OCI-M2 (cell line): ENCODE measurements at regions not wholly inside any gene's neighbourhood (a gene's known extent, or its start where the extent isn't known, plus 50 kb on each side); places are given as distances from the start of the nearest gene placed in this dataset.
"Not testable (repeated sequence)": the region's sequence is repeated elsewhere in the genome, so short reads cannot be mapped to it uniquely, and the experiment has no call there.

Experiments
- DNase-seq: peaks from one replicate; lab custom pipeline; 2025; ENCODE audit not compliant: unreplicated experiment; lab: John Stamatoyannopoulos, UW

DNA sequence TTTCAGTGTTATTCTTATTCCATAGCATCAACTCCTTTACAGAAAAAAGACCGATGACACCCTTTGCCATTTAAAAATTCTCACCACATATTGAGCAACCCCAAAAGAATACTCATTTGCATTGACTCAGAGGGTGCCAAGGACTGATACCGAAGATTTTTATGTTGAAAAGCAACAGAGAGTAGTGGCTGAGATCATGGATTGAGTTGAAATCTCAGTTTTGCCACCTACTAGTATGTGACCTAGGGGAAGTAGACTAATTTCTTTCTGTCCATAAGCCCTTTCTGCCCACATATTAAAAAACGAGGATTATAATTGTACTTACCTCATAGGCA, 313.9 kb upstream of the SATB1 start:
- no peak for DNase-seq

GRCh38 chr3:18738393-18739098, 313.4 kb upstream of the SATB1 start:
- DNase-seq: no peak

DNA sequence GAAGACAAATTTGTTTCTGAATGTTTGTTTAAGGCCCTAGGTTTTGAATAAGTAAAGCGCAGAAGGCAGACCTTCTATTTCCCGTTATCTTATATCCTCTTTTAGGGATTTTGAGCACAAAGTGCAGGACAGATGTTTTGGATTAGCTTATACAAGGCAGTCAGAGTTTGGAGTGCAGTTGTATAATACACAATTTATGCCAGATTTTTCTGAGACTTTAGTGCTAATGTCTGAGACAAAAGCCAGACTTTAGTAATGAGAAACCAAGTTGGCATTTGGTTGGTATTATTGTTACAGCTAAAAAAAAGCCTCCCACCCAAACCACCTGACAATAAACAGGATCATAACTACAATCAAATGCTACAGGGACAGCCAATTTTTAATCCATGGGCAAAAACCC, 309.9 kb upstream of the SATB1 start:
- DNase-seq: no peak

DNA sequence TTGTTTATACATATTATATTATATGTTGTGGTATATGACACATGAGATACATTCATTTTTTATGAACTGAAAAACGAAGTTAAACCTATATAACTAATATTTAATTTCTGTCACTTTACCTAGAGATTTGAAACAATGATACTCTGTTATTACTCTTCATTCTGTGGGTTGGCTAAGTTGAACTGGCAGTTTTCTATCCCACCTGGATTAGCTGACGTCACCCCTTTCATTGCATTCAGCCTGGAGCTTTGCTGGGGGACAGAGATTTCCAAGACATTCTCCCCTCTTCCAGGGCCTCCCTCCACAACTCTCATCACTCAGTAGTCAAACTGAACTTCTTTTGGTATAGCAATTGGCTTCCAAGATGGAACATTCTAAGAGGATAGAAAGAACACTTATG, 309.2 kb upstream of the SATB1 start:
- no peak for DNase-seq

GRCh38 chr3:18732474-18732873, 307.3 kb upstream of the SATB1 start:
- no peak for DNase-seq

GRCh38 chr3:18730491-18730890, 305.4 kb upstream of the SATB1 start:
- no peak for DNase-seq

- DNase-seq: no peak
Observed at GRCh38 chr3:18729671-18730070, 304.5 kb upstream of the SATB1 start.

DNA sequence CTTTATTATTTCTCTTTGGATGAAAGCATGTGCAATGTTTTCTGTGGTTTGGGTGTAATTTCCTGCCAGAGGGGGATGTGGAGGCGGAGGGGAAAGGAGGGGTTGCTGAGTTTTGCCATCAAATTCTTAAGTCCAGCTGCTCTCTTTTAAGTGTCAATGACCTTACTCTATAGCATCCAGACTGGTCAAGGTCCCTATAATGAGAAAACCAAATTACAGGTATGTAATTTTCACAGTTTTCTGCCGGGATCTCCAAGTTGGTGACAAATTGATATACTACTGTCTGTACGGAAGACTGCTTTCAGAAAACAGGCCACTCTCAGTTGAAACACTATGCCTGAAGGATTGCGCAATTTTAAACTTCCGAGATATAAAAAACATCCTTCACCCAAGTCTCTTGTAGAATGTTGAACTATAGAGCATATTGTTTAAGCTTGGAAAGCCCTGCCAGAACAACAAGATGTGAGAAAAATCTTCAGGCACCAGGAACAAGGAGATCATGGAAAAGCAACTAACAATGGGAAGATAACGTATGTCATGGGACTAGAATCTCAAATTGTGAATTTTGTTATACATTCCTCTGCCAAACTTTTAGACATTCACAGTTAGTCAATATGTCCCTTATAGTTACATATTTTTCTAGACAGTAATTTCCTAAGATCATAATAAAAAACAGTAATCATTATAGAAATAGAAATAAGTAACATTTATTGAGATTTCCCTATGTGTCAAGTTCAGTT, 300.7 kb upstream of the SATB1 start:
- no peak for DNase-seq

- no peak for DNase-seq
Observed at GRCh38 chr3:18724456-18724855, 299.3 kb upstream of the SATB1 start.

DNA sequence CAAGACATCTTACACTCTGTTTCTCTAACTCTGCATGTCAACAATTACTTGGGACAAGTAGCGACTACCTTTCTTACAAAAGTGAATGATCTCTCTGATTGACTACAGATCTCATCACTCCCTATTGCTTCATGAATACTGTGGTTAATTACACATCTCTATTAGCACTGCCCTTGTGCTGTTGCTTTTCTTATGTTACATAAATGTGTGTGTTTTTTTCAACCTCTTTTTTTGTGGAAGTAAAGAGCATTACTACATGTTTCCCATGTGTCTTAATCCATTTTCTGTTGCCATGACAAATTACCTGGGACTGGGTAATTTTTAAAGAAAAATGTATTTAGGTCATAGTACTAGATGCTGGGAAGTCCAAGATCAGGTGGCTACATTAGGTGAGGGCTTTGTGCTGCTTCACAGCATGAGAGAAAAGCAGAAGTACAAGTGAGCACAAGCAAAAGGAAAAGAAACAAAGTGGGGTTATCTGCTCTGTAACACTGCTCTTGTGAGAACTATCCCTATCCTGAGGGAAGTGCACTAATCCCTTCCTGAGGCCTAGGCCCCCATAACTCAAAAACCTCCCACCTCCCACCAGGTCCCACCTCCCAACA, 298.2 kb upstream of the SATB1 start:
- DNase-seq: no peak

GRCh38 chr3:18720543-18720942, 295.4 kb upstream of the SATB1 start:
- DNase-seq: no peak

- DNase-seq: no peak
Observed at GRCh38 chr3:18717598-18717997, 292.5 kb upstream of the SATB1 start.

DNA sequence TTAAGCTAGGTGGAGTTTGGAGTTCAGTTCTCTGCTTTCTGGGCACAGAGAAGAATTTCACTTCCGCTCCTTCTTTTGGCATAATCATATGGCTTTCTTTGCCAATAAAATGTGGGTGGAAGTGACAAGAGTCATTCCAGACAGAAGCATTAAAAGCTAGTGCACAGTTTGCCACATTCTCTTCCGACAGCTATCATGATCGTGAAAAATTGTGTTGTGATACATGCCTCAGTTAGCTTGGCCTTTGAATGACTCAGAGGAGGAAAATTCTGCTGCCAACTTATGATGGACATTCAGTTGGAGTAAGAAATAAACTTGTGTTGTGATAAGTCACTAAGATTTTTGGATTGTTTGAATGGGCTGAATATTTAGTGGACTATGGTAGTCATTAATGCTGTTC, 291.7 kb upstream of the SATB1 start:
- no peak for DNase-seq

DNA sequence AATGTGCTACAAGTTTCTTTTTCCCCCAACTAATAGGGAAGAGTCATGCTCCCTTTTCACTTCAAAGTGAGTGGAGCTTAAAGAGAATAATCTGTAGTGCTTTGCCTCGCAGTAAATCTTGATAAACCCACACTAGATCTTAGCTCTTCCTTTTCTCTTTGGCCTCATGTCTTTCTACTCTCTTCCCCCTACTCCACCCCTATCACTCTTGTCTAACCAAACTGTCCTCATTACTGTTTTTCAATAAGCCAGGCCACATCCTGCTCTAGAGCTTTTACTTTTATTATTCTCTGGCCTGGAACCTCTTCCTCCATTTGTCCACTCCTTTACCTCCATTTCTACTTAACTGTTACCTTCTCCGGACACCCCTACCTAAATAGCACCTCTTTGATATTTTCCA, 291.0 kb upstream of the SATB1 start:
- DNase-seq: no peak

DNA sequence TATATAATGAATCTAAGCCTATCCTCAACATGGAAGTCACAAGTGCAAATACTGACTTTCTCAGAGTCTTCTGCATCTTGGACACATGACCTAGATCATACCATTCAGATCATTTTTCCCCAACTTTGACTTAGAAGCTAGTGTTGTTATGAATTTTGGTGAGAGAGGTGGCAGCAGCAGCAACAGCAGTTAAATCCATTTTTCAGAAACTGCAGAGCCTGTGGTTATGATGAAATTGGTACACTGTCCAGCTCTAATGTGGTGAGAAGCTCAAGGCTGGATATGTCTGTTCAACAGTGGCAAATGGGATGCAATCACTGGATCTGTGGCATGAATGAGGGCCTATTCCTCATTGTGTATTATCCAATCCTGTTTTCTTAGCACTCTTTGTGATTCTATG, 290.1 kb upstream of the SATB1 start:
- no peak for DNase-seq

GRCh38 chr3:18713577-18713951, 288.4 kb upstream of the SATB1 start:
- DNase-seq: no peak

DNA sequence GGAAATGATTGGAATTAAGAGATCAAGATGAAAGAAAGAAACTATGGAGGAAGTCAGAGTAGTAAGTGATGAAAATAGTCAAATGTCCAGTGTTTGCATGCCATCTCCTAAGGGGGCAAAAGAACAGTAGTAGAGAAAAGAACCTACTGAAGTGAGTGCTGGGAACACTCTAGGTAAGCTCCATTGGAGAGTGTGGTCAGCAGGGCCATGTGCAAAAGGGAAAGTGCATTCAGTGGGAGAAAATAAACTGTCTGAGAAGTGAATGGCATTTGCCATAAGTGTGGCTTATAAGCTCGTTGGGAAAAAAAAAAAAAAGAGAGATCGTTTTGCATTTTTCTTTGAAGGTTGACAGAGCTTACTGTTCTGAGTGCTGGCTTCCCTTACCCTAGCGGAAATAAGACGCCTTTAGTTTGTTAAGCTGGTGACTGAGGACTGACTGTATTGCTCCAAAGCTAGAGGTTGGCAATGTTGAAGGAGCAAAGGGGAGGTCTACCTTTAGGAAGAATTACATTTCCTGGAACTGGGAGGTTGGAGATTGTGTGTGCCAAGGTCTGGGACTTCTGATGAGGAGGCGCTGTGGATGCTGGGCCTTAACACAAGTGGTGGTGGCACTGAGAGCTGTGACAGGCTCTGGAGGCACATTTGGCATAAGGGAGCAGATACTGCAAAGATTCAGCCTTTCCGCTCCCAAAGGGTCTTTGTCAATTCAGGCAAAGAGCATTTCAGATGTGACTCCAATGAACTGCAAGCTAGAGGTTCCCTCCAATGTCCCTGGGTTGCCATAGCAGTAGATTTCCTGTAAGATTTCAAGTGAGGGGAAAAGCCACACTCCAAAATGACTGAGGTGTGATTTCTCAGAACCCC, 287.8 kb upstream of the SATB1 start:
- DNase-seq: no peak

- DNase-seq: no peak
Observed at GRCh38 chr3:18704326-18704725, 279.2 kb upstream of the SATB1 start.

DNA sequence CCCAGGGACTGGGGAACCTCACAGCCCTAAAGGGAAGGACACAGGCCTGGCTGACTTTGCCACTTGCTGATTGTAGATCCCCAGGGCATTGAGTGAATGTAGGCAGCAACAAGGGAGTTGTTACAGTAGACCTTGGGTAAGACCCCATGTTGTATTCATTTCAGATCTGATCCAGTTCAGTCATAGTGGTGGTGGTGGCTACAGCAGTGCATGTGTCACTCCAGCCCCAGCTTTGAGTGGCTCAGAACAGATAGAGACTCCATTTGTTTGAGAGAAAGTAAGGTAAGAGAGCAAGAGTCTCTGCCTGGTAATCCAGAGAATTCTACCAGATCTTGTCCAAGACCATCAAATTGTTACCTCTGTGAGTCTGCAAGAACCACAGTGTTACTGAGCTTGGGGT, 278.7 kb upstream of the SATB1 start:
- no peak for DNase-seq

DNA sequence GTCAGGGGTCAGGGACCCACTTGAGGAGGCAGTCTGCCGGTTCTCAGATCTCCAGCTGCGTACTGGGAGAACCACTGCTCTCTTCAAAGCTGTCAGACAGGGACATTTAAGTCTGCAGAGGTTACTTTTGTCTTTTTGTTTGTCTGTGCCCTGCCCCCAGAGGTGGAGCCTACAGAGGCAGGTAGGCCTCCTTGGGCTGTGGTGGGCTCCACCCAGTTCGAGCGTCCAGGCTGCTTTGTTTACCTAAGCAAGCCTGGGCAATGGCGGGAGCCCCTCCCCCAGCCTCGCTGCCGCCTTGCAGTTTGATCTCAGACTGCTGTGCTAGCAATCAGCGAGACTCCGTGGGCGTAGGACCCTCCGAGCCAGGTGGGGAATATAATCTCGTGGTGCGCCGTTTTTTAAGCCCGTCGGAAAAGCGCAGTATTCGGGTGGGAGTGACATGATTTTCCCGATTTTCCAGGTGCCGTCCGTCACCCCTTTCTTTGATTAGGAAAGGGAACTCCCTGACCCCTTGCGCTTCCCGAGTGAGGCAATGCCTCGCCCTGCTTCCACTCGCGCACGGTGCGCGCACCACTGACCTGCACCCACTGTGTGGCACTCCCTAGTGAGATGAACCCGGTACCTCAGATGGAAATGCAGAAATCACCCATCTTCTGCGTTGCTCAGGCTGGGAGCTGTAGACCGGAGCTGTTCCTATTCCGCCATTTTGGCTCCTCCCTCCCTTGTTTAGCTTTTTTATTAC, 268.6 kb upstream of the SATB1 start:
- DNase-seq: not testable (repeated sequence)

- DNase-seq: no peak
Observed at GRCh38 chr3:18687286-18687685, 262.1 kb upstream of the SATB1 start.
